Astrocyte (in vitro differentiated cells and primary cell): ENCODE measurements at regions not wholly inside any gene's neighbourhood (a gene's known extent, or its start where the extent isn't known, plus 50 kb on each side); places are given as distances from the start of the nearest gene placed in this dataset.

Experiments
- DNase-seq: peaks from one replicate; pipeline ENCODE4 v3.0.0-alpha.2; 2010; ENCODE audit warnings: low read depth
- FAIRE-seq: peaks from 2 replicates; lab custom pipeline; 2011; peaks lifted over from hg19 to GRCh38; lab: Jason Lieb, UNC
- H2AFZ ChIP-seq: 2 replicates; pipeline ENCODE4 v1.6.0; 2012; ENCODE audit warnings: low read depth, low read length, inconsistent platforms
- H3K27ac ChIP-seq: 2 replicates; pipeline ENCODE4 v1.5.1; 2011; ENCODE audit warnings: low read depth, low read length, inconsistent platforms
- H3K27me3 ChIP-seq: 2 replicates; pipeline ENCODE4 v1.6.0; 2011; ENCODE audit warnings: low read length, inconsistent platforms; ENCODE audit not compliant: insufficient read depth
- H3K36me3 ChIP-seq: 2 replicates; pipeline ENCODE4 v1.5.1; 2011; ENCODE audit warnings: low read length, inconsistent platforms; ENCODE audit not compliant: insufficient read depth
- H3K4me1 ChIP-seq: 2 replicates; pipeline ENCODE4 v1.5.1; 2011; ENCODE audit warnings: low read length, inconsistent platforms; ENCODE audit not compliant: insufficient read depth
- H3K4me2 ChIP-seq: 2 replicates; pipeline ENCODE4 v1.6.0; 2012; ENCODE audit warnings: low read length, inconsistent platforms
- H3K4me3 ChIP-seq: 2 replicates; pipeline ENCODE4 v1.5.1; 2011; ENCODE audit warnings: low read depth, mild to moderate bottlenecking, low read length, inconsistent platforms; ENCODE audit not compliant: insufficient read depth
- H3K79me2 ChIP-seq: 2 replicates; pipeline ENCODE4 v1.6.0; 2012; ENCODE audit warnings: mild to moderate bottlenecking, low read length, inconsistent platforms; ENCODE audit not compliant: insufficient read depth
- H3K9ac ChIP-seq: 2 replicates; pipeline ENCODE4 v1.6.0; 2012; ENCODE audit warnings: mild to moderate bottlenecking, low read length, inconsistent platforms
- H3K9me3 ChIP-seq: 2 replicates; pipeline ENCODE4 v1.5.1; 2012; ENCODE audit warnings: low read depth, mild to moderate bottlenecking, low read length, inconsistent platforms; ENCODE audit not compliant: insufficient read depth
- H4K20me1 ChIP-seq: 2 replicates; pipeline ENCODE4 v1.6.0; 2012; ENCODE audit warnings: low read length, inconsistent platforms; ENCODE audit not compliant: insufficient read depth
- H3K27ac Mint-ChIP-seq: one replicate; pipeline ENCODE4 v1.8.0; 2021; ENCODE audit warnings: mild to moderate bottlenecking, mixed read lengths; ENCODE audit not compliant: unreplicated experiment
- H3K27me3 Mint-ChIP-seq: one replicate; pipeline ENCODE4 v1.8.0; 2021; ENCODE audit warnings: low read depth, mixed read lengths; ENCODE audit not compliant: unreplicated experiment
- H3K36me3 Mint-ChIP-seq: one replicate; pipeline ENCODE4 v1.8.0; 2021; ENCODE audit warnings: low read depth, mixed read lengths; ENCODE audit not compliant: unreplicated experiment
- H3K4me1 Mint-ChIP-seq: one replicate; pipeline ENCODE4 v1.8.0; 2021; ENCODE audit warnings: low read depth, mixed read lengths; ENCODE audit not compliant: unreplicated experiment
- H3K4me3 Mint-ChIP-seq: one replicate; pipeline ENCODE4 v1.8.0; 2021; ENCODE audit warnings: mild to moderate bottlenecking, moderate library complexity, mixed read lengths; ENCODE audit not compliant: unreplicated experiment
- H3K9me3 Mint-ChIP-seq: one replicate; pipeline ENCODE4 v1.8.0; 2021; ENCODE audit warnings: mild to moderate bottlenecking, mixed read lengths; ENCODE audit not compliant: unreplicated experiment
- CTCF ChIP-seq: IDR thresholded peaks from 2 replicates; pipeline ENCODE4 v1.5.1; 2011; ENCODE audit warnings: low read depth, mild to moderate bottlenecking, inconsistent platforms, low read length, moderate library complexity; ENCODE audit not compliant: insufficient read depth
- EZH2 ChIP-seq: IDR thresholded peaks from 2 replicates; pipeline ENCODE4 v1.6.1; 2012; ENCODE audit warnings: mild to moderate bottlenecking, low read length, inconsistent platforms; ENCODE audit not compliant: insufficient read depth

- TF ChIP-seq CTCF (no peak), EZH2 (no peak)
- DNase-seq (no peak), FAIRE-seq (no peak)
- H3K9me3 Mint-ChIP-seq: no peaks in the 10 kb centered on the region
- no peak overlapping the region for H3K9ac ChIP-seq
- H3K4me1 Mint-ChIP-seq: peaks cover 9% of the 10 kb centered on the region
- no peak overlapping the region for H3K27ac ChIP-seq
- H3K36me3 ChIP-seq: no peaks in the 10 kb centered on the region
- H3K9me3 ChIP-seq: no peaks in the 10 kb centered on the region
- H2AFZ ChIP-seq: no peak overlapping the region
- H3K4me3 Mint-ChIP-seq: no peak overlapping the region
- H3K36me3 Mint-ChIP-seq: no peaks in the 10 kb centered on the region
- H3K4me1 ChIP-seq: peaks cover 10% of the 10 kb centered on the region
- H3K27me3 Mint-ChIP-seq: no peaks in the 10 kb centered on the region
- no peak overlapping the region for H3K27ac Mint-ChIP-seq
- no peak overlapping the region for H3K4me3 ChIP-seq
- no peaks in the 10 kb centered on the region for H3K79me2 ChIP-seq
- no peaks in the 10 kb centered on the region for H4K20me1 ChIP-seq
- no peaks in the 10 kb centered on the region for H3K27me3 ChIP-seq
- H3K4me2 ChIP-seq: no peak overlapping the region
Observed at GRCh38 chr1:193916452-193916851, 730.0 kb upstream of the B3GALT2 start.

- TF ChIP-seq CTCF (no peak), EZH2 (no peak)
- no peak overlapping the region for H2AFZ ChIP-seq
- no peaks in the 10 kb centered on the region for H3K36me3 ChIP-seq
- no peaks in the 10 kb centered on the region for H3K27me3 Mint-ChIP-seq
- no peaks in the 10 kb centered on the region for H3K9me3 Mint-ChIP-seq
- H3K9ac ChIP-seq: no peak overlapping the region
- H3K4me1 ChIP-seq: peaks cover 3% of the 10 kb centered on the region
- H3K79me2 ChIP-seq: no peaks in the 10 kb centered on the region
- FAIRE-seq (no peak), DNase-seq (no peak)
- no peaks in the 10 kb centered on the region for H3K27me3 ChIP-seq
- no peak overlapping the region for H3K4me3 ChIP-seq
- H3K4me3 Mint-ChIP-seq: no peak overlapping the region
- no peaks in the 10 kb centered on the region for H3K9me3 ChIP-seq
- no peaks in the 10 kb centered on the region for H3K36me3 Mint-ChIP-seq
- H4K20me1 ChIP-seq: no peaks in the 10 kb centered on the region
- peaks cover 3% of the 10 kb centered on the region for H3K4me1 Mint-ChIP-seq
- H3K27ac Mint-ChIP-seq: no peak overlapping the region
- no peak overlapping the region for H3K4me2 ChIP-seq
- H3K27ac ChIP-seq: no peak overlapping the region
Observed at GRCh38 chr1:193914871-193915270, 728.5 kb upstream of the B3GALT2 start.

GRCh38 chr1:193909406-193910082 lies 723.1 kb upstream of the B3GALT2 start:
- no peak for DNase-seq
- no peaks in the 10 kb centered on the region for H3K4me1 ChIP-seq
- no peaks in the 10 kb centered on the region for H3K36me3 Mint-ChIP-seq
- H3K4me3 ChIP-seq: no peak overlapping the region
- H3K27me3 ChIP-seq: no peaks in the 10 kb centered on the region
- H3K4me3 Mint-ChIP-seq: no peak overlapping the region
- no peaks in the 10 kb centered on the region for H3K36me3 ChIP-seq
- no peaks in the 10 kb centered on the region for H3K79me2 ChIP-seq
- H3K27ac ChIP-seq: no peak overlapping the region
- no peaks in the 10 kb centered on the region for H3K9me3 Mint-ChIP-seq
- no peaks in the 10 kb centered on the region for H3K9me3 ChIP-seq
- TF ChIP-seq CTCF (no peak), EZH2 (no peak)
- no peak overlapping the region for H3K9ac ChIP-seq
- no peak overlapping the region for H3K4me2 ChIP-seq
- H3K27ac Mint-ChIP-seq: peak overlapping the region; percentile 29
- FAIRE-seq: no peak
- H2AFZ ChIP-seq: no peak overlapping the region
- no peaks in the 10 kb centered on the region for H4K20me1 ChIP-seq
- no peaks in the 10 kb centered on the region for H3K27me3 Mint-ChIP-seq
- H3K4me1 Mint-ChIP-seq: peaks cover 2% of the 10 kb centered on the region
